Tibial artery (tissue), 4 donors: ENCODE measurements at regions not wholly inside any gene's neighbourhood (a gene's known extent, or its start where the extent isn't known, plus 50 kb on each side); places are given as distances from the start of the nearest gene placed in this dataset.

Experiments
- DNase-seq, 2 donors: peaks; one replicate each; pipeline ENCODE4 v3.0.0-alpha.2; 2019
- H3K27ac ChIP-seq, 2 donors: fragments of 200-600 bp; sonication (generic) in 1 of 2; 1 replicate in 1 of 2; 2 replicates in 1 of 2; pipeline ENCODE4 v1.5.1; 2018 to 2019; ENCODE audit warnings: mild to moderate bottlenecking in 1 of 2
- H3K27me3 ChIP-seq, 2 donors: fragments of 200-600 bp; sonication (generic) in 1 of 2; one replicate each; pipeline versions ENCODE4 v1.5.1 to v1.6.0; 2016 to 2019
- H3K36me3 ChIP-seq, 3 donors: fragments of 200-600 bp; sonication (generic) in 2 of 3; one replicate each; pipeline ENCODE4 v1.5.1; 2016 to 2019; ENCODE audit warnings: mild to moderate bottlenecking in 2 of 3
- H3K4me1 ChIP-seq, 4 donors: fragments of 200-600 bp; sonication (generic) in 2 of 4; 1 replicate in 3 of 4; 2 replicates in 1 of 4; pipeline ENCODE4 v1.5.1; 2016 to 2019
- H3K4me3 ChIP-seq, 2 donors: fragments of 200-600 bp; sonication (generic) in 1 of 2; 1 replicate in 1 of 2; 2 replicates in 1 of 2; pipeline ENCODE4 v1.5.1; 2018 to 2019; ENCODE audit warnings: mild to moderate bottlenecking in 2 of 2
- H3K9me3 ChIP-seq, 3 donors: fragments of 200-600 bp; sonication (generic) in 1 of 3; one replicate each; pipeline ENCODE4 v1.5.1; 2016 to 2019
- CTCF ChIP-seq, 2 experiments: fragments of 200-600 bp in 1 of 2; fragments of 450-650 bp in 1 of 2; IDR thresholded peaks; one replicate each; pipeline ENCODE4 v1.5.1; 2017 to 2019; ENCODE audit warnings: antibody characterized with exemption in 2 of 2, mild to moderate bottlenecking in 1 of 2, moderate library complexity in 1 of 2
- intact Hi-C: fragments of 100-400 bp; cut with DNase I; formaldehyde crosslinking; loops from one replicate; pipeline ENCODE4 v1.15.0; 2023; ENCODE audit warnings: low total_unique reads

DNA sequence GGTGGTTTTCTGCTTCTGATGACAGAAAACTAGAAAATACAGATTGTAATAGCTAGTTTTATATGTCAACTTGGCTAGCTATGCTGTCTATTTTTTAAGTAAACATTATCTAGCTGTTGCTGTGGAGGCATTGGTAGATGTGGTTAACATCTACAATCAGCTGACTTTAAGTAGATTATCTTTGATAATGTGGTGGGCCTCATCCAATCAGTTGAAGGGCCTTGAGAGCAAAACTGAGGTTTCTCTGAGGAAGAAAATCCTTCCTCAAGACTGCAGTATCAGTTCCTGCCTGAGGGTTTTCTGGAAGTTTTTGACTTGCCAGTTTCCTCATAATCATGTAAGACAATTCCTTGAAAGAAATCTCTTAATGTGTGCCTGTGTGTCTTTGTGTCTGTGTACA lies 75.9 kb upstream of the SPHKAP start:
- TF ChIP-seq CTCF (IDR thresholded peaks at IDR 0.05) = no peak
- Histone ChIP-seq H3K4me1 (no peaks in the 10 kb centered on the region), H3K27ac (no peak overlapping the region), H3K9me3 (no peaks in the 10 kb centered on the region), H3K36me3 (no peaks in the 10 kb centered on the region), H3K4me3 (no peak overlapping the region), H3K27me3 (no peaks in the 10 kb centered on the region)
- intact Hi-C loops = no loop called here
- DNase-seq = no peak

DNA sequence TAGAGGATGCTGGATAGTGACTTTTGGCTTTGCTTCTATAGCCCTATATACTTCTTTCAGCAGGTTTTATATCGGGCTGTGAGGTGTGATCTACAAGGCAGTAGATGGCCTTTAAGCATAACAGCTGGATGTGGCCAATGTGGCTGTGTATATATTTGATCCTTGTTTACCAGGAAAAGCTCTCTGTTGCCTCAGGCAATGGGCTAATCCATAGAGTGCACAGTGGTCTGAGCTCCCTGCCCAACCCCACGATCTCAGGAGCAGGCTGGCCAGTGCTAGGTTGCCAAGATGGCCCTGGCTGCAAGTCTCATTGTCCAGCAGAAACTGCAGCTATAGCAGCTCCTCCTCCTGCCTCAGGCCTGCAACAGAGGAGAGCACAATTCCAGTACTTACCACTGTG lies 72.3 kb upstream of the SPHKAP start:
- Histone ChIP-seq H3K27me3 (no peaks in the 10 kb centered on the region), H3K36me3 (no peaks in the 10 kb centered on the region), H3K9me3 (no peaks in the 10 kb centered on the region), H3K4me3 (no peak overlapping the region), H3K4me1 (no peaks in the 10 kb centered on the region), H3K27ac (no peak overlapping the region)
- no peak for DNase-seq
- TF ChIP-seq CTCF (IDR thresholded peaks at IDR 0.05) = no peak
- intact Hi-C loops = no loop called here

DNA sequence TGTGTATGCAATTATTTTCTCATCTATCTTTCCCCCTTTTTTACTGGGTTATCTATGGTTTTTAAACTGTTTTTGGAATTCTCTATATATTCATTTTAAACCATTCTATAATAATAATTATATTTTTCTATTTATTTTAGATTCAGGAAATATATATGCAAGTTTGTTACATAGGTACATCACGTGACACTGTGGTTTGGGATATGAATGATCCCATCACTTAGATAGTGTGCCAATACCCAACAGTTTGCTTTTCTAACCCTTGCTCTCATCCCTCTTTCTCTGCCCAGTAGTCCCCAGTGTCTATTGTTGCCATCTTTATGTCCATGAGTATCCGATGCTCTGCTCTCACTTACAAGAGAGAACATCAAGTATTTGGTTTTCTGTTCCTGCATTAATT lies 65.8 kb upstream of the SPHKAP start:
- H3K36me3 ChIP-seq = no peaks in the 10 kb centered on the region
- no peak for TF ChIP-seq CTCF (IDR thresholded peaks at IDR 0.05)

DNA sequence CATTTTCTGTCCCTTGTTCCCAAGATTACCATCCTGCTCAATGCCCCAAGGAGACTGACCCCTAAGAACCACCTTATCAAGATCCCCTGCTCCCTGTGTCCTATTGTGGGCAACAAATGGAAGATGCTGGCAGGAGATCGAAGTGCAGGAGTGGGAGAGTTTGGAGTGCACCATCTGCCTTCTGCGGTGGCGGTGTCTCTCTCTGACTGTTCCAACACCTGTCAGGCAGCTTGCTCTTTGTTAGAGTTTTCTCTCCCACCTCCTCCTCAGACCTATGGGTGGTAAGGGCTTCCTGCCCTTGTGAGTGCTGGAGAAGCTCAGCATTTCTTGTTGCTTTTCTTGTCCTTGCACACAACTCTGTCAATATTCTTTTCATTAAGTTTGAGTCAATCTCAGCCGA lies 64.1 kb upstream of the SPHKAP start:
- no peaks in the 10 kb centered on the region for H3K9me3 ChIP-seq
- intact Hi-C loops = no loop called here
- H3K4me1 ChIP-seq = no peaks in the 10 kb centered on the region
- no peaks in the 10 kb centered on the region for H3K27me3 ChIP-seq
- no peak overlapping the region for H3K4me3 ChIP-seq
- no peak overlapping the region for H3K27ac ChIP-seq
- no peak for DNase-seq
- no peaks in the 10 kb centered on the region for H3K36me3 ChIP-seq
- no peak for TF ChIP-seq CTCF (IDR thresholded peaks at IDR 0.05)

More for the DNA sequence above, 65.8 kb upstream of the SPHKAP start:
- Histone ChIP-seq H3K4me1 (no peaks in the 10 kb centered on the region), H3K27ac (no peak overlapping the region), H3K27me3 (no peaks in the 10 kb centered on the region), H3K4me3 (no peak overlapping the region), H3K9me3 (no peaks in the 10 kb centered on the region)
- intact Hi-C loops = no loop called here
- DNase-seq = no peak

DNA sequence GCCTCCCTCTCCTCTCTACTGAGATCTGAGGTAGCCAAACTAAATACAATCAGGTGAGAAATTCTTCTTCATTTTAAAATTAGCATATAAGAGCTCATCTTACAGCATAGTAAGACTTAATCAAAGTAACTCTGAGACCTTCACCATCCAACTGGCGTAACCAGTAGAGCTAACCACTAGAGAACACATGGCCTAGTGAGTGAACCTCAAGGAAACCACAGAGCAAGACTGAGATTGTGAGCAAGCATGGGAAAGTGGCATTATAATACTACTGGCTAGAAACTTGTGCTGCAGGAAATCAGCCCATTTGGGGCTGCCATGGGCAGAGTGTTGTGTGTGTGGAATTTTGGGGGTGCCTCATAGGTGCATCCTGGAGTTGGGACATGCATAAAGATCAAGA lies 61.1 kb upstream of the SPHKAP start:
- Histone ChIP-seq H3K27ac (no peak overlapping the region), H3K36me3 (no peaks in the 10 kb centered on the region), H3K9me3 (no peaks in the 10 kb centered on the region), H3K4me1 (no peaks in the 10 kb centered on the region), H3K4me3 (no peak overlapping the region), H3K27me3 (no peaks in the 10 kb centered on the region)
- DNase-seq = no peak
- intact Hi-C loops = no loop called here
- TF ChIP-seq CTCF (IDR thresholded peaks at IDR 0.05) = no peak

GRCh38 chr2:228239907-228240561 lies 58.5 kb upstream of the SPHKAP start:
- TF ChIP-seq CTCF (IDR thresholded peaks at IDR 0.05) = no peak
- Histone ChIP-seq H3K27ac (no peak overlapping the region), H3K27me3 (no peaks in the 10 kb centered on the region), H3K4me3 (no peak overlapping the region), H3K9me3 (no peaks in the 10 kb centered on the region), H3K36me3 (no peaks in the 10 kb centered on the region), H3K4me1 (no peaks in the 10 kb centered on the region)
- intact Hi-C loops = no loop called here
- no peak for DNase-seq
